ENCODE measurements at regions not wholly inside any gene's neighbourhood (a gene's known extent, or its start where the extent isn't known, plus 50 kb on each side); places are given as distances from the start of the nearest gene placed in this dataset.

DNA sequence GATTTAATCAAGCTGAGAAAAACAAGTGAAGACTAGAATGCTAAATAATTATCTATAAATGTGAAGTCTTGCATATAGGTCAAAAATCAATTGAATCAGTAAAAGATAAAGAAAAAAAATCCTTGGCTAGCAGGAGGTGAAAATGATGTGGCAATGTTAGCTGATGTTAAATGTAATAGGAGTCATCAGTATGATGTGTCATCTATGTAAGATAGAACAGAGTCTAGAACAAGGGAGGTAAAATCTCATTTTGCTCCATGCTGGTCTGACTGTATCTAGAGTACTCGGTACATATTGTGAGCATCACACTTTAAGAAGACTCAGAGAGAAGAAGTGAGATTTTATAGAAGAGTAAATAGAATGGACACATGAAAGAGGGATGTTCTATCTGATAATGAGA is 721.2 kb downstream of the ETS1 start:
- H3K9ac ChIP-seq (ENCODE audit: insufficient read depth in 1 of 2, low read length in 2 of 2), result no peak overlapping the region
- no peaks in the 10 kb centered on the region for H3K9me3 ChIP-seq (ENCODE audit: control insufficient read depth in 4 of 4, insufficient read depth in 3 of 4, low read length in 3 of 4)
- TF ChIP-seq, protein P1, sequence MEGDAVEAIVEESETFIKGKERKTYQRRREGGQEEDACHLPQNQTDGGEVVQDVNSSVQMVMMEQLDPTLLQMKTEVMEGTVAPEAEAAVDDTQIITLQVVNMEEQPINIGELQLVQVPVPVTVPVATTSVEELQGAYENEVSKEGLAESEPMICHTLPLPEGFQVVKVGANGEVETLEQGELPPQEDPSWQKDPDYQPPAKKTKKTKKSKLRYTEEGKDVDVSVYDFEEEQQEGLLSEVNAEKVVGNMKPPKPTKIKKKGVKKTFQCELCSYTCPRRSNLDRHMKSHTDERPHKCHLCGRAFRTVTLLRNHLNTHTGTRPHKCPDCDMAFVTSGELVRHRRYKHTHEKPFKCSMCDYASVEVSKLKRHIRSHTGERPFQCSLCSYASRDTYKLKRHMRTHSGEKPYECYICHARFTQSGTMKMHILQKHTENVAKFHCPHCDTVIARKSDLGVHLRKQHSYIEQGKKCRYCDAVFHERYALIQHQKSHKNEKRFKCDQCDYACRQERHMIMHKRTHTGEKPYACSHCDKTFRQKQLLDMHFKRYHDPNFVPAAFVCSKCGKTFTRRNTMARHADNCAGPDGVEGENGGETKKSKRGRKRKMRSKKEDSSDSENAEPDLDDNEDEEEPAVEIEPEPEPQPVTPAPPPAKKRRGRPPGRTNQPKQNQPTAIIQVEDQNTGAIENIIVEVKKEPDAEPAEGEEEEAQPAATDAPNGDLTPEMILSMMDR (IDR thresholded peaks at IDR 0.05; ENCODE audit: control extremely low read depth, extremely low read depth), result no peak
- H3K4me1 ChIP-seq (ENCODE audit: control insufficient read depth in 5 of 5, insufficient read depth in 5 of 5, low read length in 5 of 5), result peaks cover 0 to 3% (median 0%) of the 10 kb centered on the region in 5 donors
- no peaks in the 10 kb centered on the region for H3K36me3 ChIP-seq (ENCODE audit: control insufficient read depth in 4 of 4, insufficient read depth in 4 of 4, low read length in 4 of 4)
- no peak overlapping the region for H3K4me3 ChIP-seq
- ATAC-seq (ENCODE audit: insufficient read depth, low FRiP score), result no peak
- no peak for DNase-seq
- 94 to 97% methylated on average over 1 of the region's 1 CpG for WGBS, 2 donors
- no peaks in the 10 kb centered on the region for H3K27me3 ChIP-seq (ENCODE audit: control insufficient read depth in 3 of 3, insufficient read depth in 3 of 3, low read length in 2 of 3)
- H3K27ac ChIP-seq (ENCODE audit: low read depth in 1 of 2, low read length in 1 of 2), result no peak overlapping the region

DNA sequence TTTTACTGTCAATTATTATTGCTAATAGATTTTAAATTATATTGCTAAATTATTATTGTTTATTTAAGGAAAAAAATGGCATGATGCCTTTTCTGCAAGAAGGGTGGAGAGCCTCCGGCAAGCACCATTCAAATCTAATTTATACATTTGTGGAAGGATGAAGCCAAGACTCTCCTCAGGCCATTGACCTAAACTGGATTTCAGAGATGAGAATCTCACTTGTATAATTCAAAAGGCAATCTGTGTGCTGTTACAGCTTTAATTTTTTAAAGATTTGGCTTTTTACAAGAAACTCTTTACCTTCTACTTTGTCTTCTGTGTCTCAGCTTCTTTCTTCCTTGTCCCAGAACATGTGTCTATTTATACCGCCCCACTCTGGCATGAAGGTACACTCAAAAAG is 722.5 kb downstream of the ETS1 start:
- 89 to 98% methylated on average over 2 of the region's 2 CpGs for WGBS, 2 donors
- no peak for DNase-seq

DNA sequence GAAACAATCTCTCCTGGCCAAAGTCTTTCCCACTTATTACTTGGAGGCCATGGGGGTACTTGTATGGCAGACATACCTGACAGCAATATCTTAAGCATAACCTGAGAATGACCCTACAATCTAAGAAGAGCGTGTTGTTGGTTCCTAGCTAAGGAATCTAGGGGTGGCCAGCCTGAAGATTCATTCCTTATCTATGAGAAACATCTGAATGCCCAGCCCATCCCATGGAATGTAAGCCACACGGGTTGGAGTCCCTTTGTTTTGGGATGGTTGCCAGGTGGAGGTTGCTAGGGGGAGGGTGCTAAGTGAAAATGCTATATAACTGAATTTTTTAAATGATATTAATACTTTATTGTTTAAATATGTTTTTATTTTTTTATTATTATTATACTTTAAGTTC is 725.0 kb downstream of the ETS1 start:
- Histone ChIP-seq H3K4me3 (no peak overlapping the region), H3K9ac (ENCODE audit: insufficient read depth in 1 of 2, low read length in 2 of 2) (no peak overlapping the region), H3K9me3 (ENCODE audit: control insufficient read depth in 4 of 4, insufficient read depth in 3 of 4, low read length in 3 of 4) (no peaks in the 10 kb centered on the region), H3K4me1 (ENCODE audit: control insufficient read depth in 5 of 5, insufficient read depth in 5 of 5, low read length in 5 of 5) (peaks cover 0 to under 1% (median 0%) of the 10 kb centered on the region in 5 donors), H3K36me3 (ENCODE audit: control insufficient read depth in 4 of 4, insufficient read depth in 4 of 4, low read length in 4 of 4) (no peaks in the 10 kb centered on the region), H3K27me3 (ENCODE audit: control insufficient read depth in 3 of 3, insufficient read depth in 3 of 3, low read length in 2 of 3) (no peaks in the 10 kb centered on the region), H3K27ac (ENCODE audit: low read depth in 1 of 2, low read length in 1 of 2) (no peak overlapping the region)
- DNase-seq (no peak), ATAC-seq (ENCODE audit: insufficient read depth, low FRiP score) (no peak)
- TF ChIP-seq, protein P1 (IDR thresholded peaks at IDR 0.05; ENCODE audit: control extremely low read depth, extremely low read depth), result no peak
- 45 to 67% methylated on average over 2 of the region's 2 CpGs for WGBS, 2 donors

More for the DNA sequence above, 722.5 kb downstream of the ETS1 start:
- H3K27ac ChIP-seq (ENCODE audit: low read depth in 1 of 2, low read length in 1 of 2), result no peak overlapping the region
- H3K4me1 ChIP-seq (ENCODE audit: control insufficient read depth in 5 of 5, insufficient read depth in 5 of 5, low read length in 5 of 5), result peaks cover 0 to 3% (median 0%) of the 10 kb centered on the region in 5 donors
- no peaks in the 10 kb centered on the region for H3K9me3 ChIP-seq (ENCODE audit: control insufficient read depth in 4 of 4, insufficient read depth in 3 of 4, low read length in 3 of 4)
- no peak overlapping the region for H3K9ac ChIP-seq (ENCODE audit: insufficient read depth in 1 of 2, low read length in 2 of 2)
- no peak for ATAC-seq (ENCODE audit: insufficient read depth, low FRiP score)
- no peaks in the 10 kb centered on the region for H3K36me3 ChIP-seq (ENCODE audit: control insufficient read depth in 4 of 4, insufficient read depth in 4 of 4, low read length in 4 of 4)
- no peak overlapping the region for H3K4me3 ChIP-seq
- TF ChIP-seq, protein P1 (IDR thresholded peaks at IDR 0.05; ENCODE audit: control extremely low read depth, extremely low read depth), result no peak
- H3K27me3 ChIP-seq (ENCODE audit: control insufficient read depth in 3 of 3, insufficient read depth in 3 of 3, low read length in 2 of 3), result no peaks in the 10 kb centered on the region

DNA sequence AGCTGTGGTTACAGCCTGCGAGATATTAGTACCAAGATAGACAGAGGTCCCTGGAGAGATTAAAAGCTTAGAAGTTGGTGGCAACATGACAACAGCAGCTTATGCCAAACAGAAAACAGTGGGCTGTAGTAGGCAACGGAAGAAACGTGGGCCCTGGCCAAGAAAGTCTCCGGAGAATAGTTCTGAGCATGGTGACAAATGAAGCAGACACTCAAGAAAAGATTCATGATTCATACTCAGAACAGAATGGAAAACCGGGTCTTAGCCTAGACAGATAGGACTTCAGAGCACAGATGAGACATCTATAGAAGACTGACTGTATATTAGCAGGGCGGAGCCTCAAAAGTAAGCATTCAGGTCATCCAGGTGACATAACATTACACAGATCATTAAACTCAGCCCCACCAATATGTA is 727.4 kb downstream of the ETS1 start:
- Histone ChIP-seq H3K36me3 (ENCODE audit: control insufficient read depth in 4 of 4, insufficient read depth in 4 of 4, low read length in 4 of 4) (no peaks in the 10 kb centered on the region), H3K27ac (ENCODE audit: low read depth in 1 of 2, low read length in 1 of 2) (no peak overlapping the region), H3K9me3 (ENCODE audit: control insufficient read depth in 4 of 4, insufficient read depth in 3 of 4, low read length in 3 of 4) (peaks cover 0 to 4% (median 0%) of the 10 kb centered on the region in 4 donors), H3K4me1 (ENCODE audit: control insufficient read depth in 5 of 5, insufficient read depth in 5 of 5, low read length in 5 of 5) (no peaks in the 10 kb centered on the region), H3K4me3 (no peak overlapping the region), H3K9ac (ENCODE audit: insufficient read depth in 1 of 2, low read length in 2 of 2) (no peak overlapping the region), H3K27me3 (ENCODE audit: control insufficient read depth in 3 of 3, insufficient read depth in 3 of 3, low read length in 2 of 3) (no peaks in the 10 kb centered on the region)
- TF ChIP-seq, protein P1 (IDR thresholded peaks at IDR 0.05; ENCODE audit: control extremely low read depth, extremely low read depth), result no peak
- DNase-seq (no peak), ATAC-seq (ENCODE audit: insufficient read depth, low FRiP score) (no peak)
- WGBS, 2 donors, result 78 to 84% methylated on average over 6 of the region's 6 CpGs
